ENCODE measurements at regions not wholly inside any gene's neighbourhood (a gene's known extent, or its start where the extent isn't known, plus 50 kb on each side); places are given as distances from the start of the nearest gene placed in this dataset.

- no peak for DNase-seq (ENCODE audit: low spot score)
- TF ChIP-seq CTCF (IDR thresholded peaks at IDR 0.05; ENCODE audit: borderline replicate concordance, control extremely low read depth, extremely low read depth, insufficient read depth, missing control alignments): no peak
- in situ Hi-C loops (cut with MboI; ENCODE audit: low sequenced_read_pairs, unreplicated experiment): no loop called here
Measured at GRCh38 chr5:31027721-31028120, 165.8 kb upstream of the CDH6 start.

GRCh38 chr5:31023105-31023504, 170.4 kb upstream of the CDH6 start:
- in situ Hi-C loops (cut with MboI; ENCODE audit: low sequenced_read_pairs, unreplicated experiment): no loop called here
- no peak for DNase-seq (ENCODE audit: low spot score)
- no peak for TF ChIP-seq CTCF (IDR thresholded peaks at IDR 0.05; ENCODE audit: borderline replicate concordance, control extremely low read depth, extremely low read depth, insufficient read depth, missing control alignments)

- TF ChIP-seq CTCF (IDR thresholded peaks at IDR 0.05; ENCODE audit: borderline replicate concordance, control extremely low read depth, extremely low read depth, insufficient read depth, missing control alignments): no peak
- DNase-seq (ENCODE audit: low spot score): no peak
- in situ Hi-C loops (cut with MboI; ENCODE audit: low sequenced_read_pairs, unreplicated experiment): no loop called here
Measured at GRCh38 chr5:31021181-31021624, 172.3 kb upstream of the CDH6 start.

- TF ChIP-seq CTCF (IDR thresholded peaks at IDR 0.05; ENCODE audit: borderline replicate concordance, control extremely low read depth, extremely low read depth, insufficient read depth, missing control alignments): no peak
- no peak for DNase-seq (ENCODE audit: low spot score)
- in situ Hi-C loops (cut with MboI; ENCODE audit: low sequenced_read_pairs, unreplicated experiment): no loop called here
Measured at GRCh38 chr5:31008231-31008630, 185.3 kb upstream of the CDH6 start.

- in situ Hi-C loops (cut with MboI; ENCODE audit: low sequenced_read_pairs, unreplicated experiment): no loop called here
- TF ChIP-seq CTCF (IDR thresholded peaks at IDR 0.05; ENCODE audit: borderline replicate concordance, control extremely low read depth, extremely low read depth, insufficient read depth, missing control alignments): no peak
- no peak for DNase-seq (ENCODE audit: low spot score)
Measured at GRCh38 chr5:31007672-31008071, 185.8 kb upstream of the CDH6 start.

DNA sequence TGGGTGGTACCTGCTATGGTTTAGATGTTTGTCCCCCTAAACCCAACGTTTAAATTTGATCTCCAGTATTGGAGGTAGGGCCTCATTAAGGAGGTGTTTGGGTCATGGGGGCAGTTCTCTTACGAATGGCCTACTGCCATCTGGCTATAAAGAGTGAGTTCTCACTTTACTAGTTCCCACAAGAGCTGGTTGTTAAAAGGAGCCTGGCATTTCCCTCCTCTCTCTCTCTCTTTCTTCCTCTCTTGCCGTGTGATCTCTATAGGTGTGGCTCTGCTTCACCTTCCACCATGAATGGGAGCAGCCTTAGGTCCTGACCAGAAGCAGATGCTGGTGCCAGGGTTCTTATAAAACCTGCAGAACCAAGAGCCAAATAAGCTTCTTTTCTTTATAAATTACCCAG, 193.2 kb upstream of the CDH6 start:
- no peak for DNase-seq (ENCODE audit: low spot score)
- in situ Hi-C loops (cut with MboI; ENCODE audit: low sequenced_read_pairs, unreplicated experiment): no loop called here
- no peak for TF ChIP-seq CTCF (IDR thresholded peaks at IDR 0.05; ENCODE audit: borderline replicate concordance, control extremely low read depth, extremely low read depth, insufficient read depth, missing control alignments)

DNA sequence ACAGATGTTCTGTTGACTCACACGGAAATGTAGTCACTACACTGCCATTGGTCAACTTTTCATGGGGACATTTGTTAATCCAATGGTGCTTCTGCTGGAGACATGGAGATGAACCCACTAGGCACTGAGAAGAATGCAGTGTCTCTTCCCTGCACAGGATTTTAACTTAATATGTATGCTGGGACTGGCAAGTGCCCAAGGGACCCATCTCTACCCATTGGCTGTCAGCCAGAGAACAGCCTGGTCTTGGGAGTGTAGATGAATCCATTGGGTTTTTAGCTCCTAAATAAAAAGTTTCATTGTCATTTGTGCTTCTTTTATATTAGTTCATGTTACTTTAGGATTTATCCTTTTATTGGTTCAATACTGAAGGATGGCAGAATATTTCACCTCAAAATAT, 195.8 kb upstream of the CDH6 start:
- TF ChIP-seq CTCF (IDR thresholded peaks at IDR 0.05; ENCODE audit: borderline replicate concordance, control extremely low read depth, extremely low read depth, insufficient read depth, missing control alignments): no peak
- no peak for DNase-seq (ENCODE audit: low spot score)
- in situ Hi-C loops (cut with MboI; ENCODE audit: low sequenced_read_pairs, unreplicated experiment): no loop called here

Measured in GM13976 (cell line).